GM13976 (cell line): ENCODE measurements at regions not wholly inside any gene's neighbourhood (a gene's known extent, or its start where the extent isn't known, plus 50 kb on each side); places are given as distances from the start of the nearest gene placed in this dataset.
"Not testable (repeated sequence)": the region's sequence is repeated elsewhere in the genome, so short reads cannot be mapped to it uniquely, and the experiment has no call there.

Experiments
- DNase-seq: peaks from one replicate; pipeline ENCODE4 v3.0.0; 2012; ENCODE audit warnings: low spot score
- CTCF ChIP-seq: IDR thresholded peaks from 2 replicates; pipeline ENCODE4 v1.5.1; 2012; ENCODE audit warnings: borderline replicate concordance, mild to moderate bottlenecking; ENCODE audit not compliant: insufficient read depth; ENCODE audit errors: extremely low read depth, missing control alignments, control extremely low read depth
- in situ Hi-C: fragments of 300-500 bp; cut with MboI; formaldehyde crosslinking; loops from one replicate; pipeline ENCODE4 v1.12.0; 2022; ENCODE audit warnings: low sequenced_read_pairs, mixed read lengths, inconsistent platforms; ENCODE audit not compliant: unreplicated experiment

GRCh38 chr13:43946281-43946680, 66.6 kb downstream of the LACC1 start:
- DNase-seq: no peak
- in situ Hi-C loops: no loop called here
- TF ChIP-seq CTCF: no peak

- in situ Hi-C loops: no loop called here
- no peak for TF ChIP-seq CTCF
Observed at GRCh38 chr13:43947897-43948458, 68.3 kb downstream of the LACC1 start.

GRCh38 chr13:43953370-43953769, 73.7 kb downstream of the LACC1 start:
- TF ChIP-seq CTCF: no peak
- no peak for DNase-seq
- in situ Hi-C loops: no loop called here

More at GRCh38 chr13:43947897-43948458, 68.3 kb downstream of the LACC1 start:
- DNase-seq: no peak

GRCh38 chr13:43956975-43957374, 77.3 kb downstream of the LACC1 start:
- in situ Hi-C loops: not testable (repeated sequence)

GRCh38 chr13:43959291-43959690, 79.6 kb downstream of the LACC1 start:
- in situ Hi-C loops: no loop called here
- no peak for DNase-seq
- no peak for TF ChIP-seq CTCF

More at GRCh38 chr13:43956975-43957374, 77.3 kb downstream of the LACC1 start:
- DNase-seq: not testable (repeated sequence)

GRCh38 chr13:43961909-43962308, 82.2 kb downstream of the LACC1 start:
- DNase-seq: no peak
- TF ChIP-seq CTCF: no peak
- in situ Hi-C loops: no loop called here

- in situ Hi-C loops: no loop called here
- no peak for TF ChIP-seq CTCF
- no peak for DNase-seq
Observed at GRCh38 chr13:43963726-43964125, 84.0 kb downstream of the LACC1 start.
